GM06990 (cell line): ENCODE measurements at regions not wholly inside any gene's neighbourhood (a gene's known extent, or its start where the extent isn't known, plus 50 kb on each side); places are given as distances from the start of the nearest gene placed in this dataset.

Experiments used
- DNase-seq: peaks from one replicate; pipeline ENCODE4 v3.0.0-alpha.2; 2011; ENCODE audit not compliant: insufficient read length; ENCODE audit errors: extremely low read depth
- H3K27me3 ChIP-seq: replicated peaks from 2 replicates; pipeline ENCODE4 v1.6.0; 2011; ENCODE audit warnings: low read length; ENCODE audit not compliant: control insufficient read depth, insufficient read depth
- H3K36me3 ChIP-seq: 2 replicates; pipeline ENCODE4 v1.5.1; 2011; ENCODE audit warnings: low read length; ENCODE audit not compliant: control insufficient read depth, insufficient read depth
- H3K4me3 ChIP-seq: replicated peaks from 2 replicates; pipeline ENCODE4 v1.5.1; 2011; ENCODE audit warnings: low read depth, mild to moderate bottlenecking, control low read depth, low read length
- TF ChIP-seq, protein P1 (sequence below): IDR thresholded peaks from 2 replicates; pipeline ENCODE4 v1.5.1; 2011; ENCODE audit warnings: low read length, control low read depth, mild to moderate bottlenecking, inconsistent platforms; ENCODE audit not compliant: insufficient read depth, poor library complexity, severe bottlenecking

DNA sequence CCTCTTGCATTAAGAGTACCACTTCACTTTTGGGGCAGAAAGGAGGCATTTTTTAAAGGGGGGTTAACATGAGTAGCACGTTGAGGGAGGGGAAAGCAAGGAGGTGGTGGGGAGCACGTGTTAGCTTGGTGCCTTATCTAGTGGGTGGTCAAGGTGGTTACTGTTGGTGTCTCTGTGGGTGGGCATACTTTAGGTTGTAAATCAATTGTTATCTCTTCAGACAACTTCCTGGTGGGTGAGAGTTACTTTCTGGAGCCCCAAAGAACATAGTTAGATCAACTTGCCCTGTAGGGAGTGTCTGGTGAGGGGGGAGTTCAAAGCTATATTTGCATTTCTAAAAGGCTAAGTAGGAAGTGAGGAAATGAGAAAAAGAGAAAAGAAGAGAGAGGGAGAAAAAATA, 297.7 kb upstream of the CLNK start:
- no peak for DNase-seq
- TF ChIP-seq, protein P1, sequence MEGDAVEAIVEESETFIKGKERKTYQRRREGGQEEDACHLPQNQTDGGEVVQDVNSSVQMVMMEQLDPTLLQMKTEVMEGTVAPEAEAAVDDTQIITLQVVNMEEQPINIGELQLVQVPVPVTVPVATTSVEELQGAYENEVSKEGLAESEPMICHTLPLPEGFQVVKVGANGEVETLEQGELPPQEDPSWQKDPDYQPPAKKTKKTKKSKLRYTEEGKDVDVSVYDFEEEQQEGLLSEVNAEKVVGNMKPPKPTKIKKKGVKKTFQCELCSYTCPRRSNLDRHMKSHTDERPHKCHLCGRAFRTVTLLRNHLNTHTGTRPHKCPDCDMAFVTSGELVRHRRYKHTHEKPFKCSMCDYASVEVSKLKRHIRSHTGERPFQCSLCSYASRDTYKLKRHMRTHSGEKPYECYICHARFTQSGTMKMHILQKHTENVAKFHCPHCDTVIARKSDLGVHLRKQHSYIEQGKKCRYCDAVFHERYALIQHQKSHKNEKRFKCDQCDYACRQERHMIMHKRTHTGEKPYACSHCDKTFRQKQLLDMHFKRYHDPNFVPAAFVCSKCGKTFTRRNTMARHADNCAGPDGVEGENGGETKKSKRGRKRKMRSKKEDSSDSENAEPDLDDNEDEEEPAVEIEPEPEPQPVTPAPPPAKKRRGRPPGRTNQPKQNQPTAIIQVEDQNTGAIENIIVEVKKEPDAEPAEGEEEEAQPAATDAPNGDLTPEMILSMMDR: no peak
- Histone ChIP-seq H3K36me3 (no peaks in the 10 kb centered on the region), H3K27me3 (no peaks in the 10 kb centered on the region), H3K4me3 (no peak overlapping the region)

DNA sequence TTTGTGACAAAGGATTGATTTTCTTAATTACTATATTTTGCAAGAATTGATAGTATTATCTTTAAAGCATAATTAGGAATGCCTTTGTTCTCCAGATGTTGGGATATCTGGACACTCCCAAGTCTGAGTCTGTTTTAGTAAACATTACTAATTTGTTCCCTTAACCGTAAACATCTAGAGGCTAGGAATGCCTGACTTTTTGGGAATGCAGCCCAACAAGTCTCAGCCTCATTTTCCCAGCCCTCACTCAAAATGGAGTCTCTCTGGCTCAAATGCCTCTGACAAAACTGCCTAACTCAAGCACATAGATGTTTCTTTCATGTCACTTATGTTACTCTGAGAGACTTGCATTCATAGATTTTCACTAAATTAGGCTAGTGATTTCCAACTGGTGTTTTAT, 297.0 kb upstream of the CLNK start:
- TF ChIP-seq, protein P1: no peak
- no peak overlapping the region for H3K4me3 ChIP-seq
- no peak for DNase-seq
- H3K27me3 ChIP-seq: no peaks in the 10 kb centered on the region
- no peaks in the 10 kb centered on the region for H3K36me3 ChIP-seq

DNA sequence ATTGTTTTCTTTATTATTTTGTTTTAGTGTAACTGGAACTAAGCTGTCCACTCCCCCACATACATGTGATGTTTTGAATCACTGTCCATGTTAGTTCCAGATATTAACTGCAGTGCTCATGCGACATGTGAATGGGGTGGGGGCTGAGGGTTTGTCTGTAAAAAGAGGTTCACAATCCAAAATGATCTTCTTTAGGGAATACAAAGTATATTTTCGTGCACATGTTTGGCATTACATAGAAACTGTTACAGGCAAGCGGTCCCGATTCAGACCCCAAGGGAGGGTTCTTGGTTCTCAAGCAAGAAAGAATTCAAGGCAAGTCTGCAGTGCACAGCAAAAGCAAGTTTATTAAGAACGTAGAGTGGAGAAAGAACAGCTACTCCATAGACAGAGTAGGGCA, 296.5 kb upstream of the CLNK start:
- H3K27me3 ChIP-seq: no peaks in the 10 kb centered on the region
- TF ChIP-seq, protein P1: no peak
- DNase-seq: no peak
- H3K36me3 ChIP-seq: no peaks in the 10 kb centered on the region
- H3K4me3 ChIP-seq: no peak overlapping the region

DNA sequence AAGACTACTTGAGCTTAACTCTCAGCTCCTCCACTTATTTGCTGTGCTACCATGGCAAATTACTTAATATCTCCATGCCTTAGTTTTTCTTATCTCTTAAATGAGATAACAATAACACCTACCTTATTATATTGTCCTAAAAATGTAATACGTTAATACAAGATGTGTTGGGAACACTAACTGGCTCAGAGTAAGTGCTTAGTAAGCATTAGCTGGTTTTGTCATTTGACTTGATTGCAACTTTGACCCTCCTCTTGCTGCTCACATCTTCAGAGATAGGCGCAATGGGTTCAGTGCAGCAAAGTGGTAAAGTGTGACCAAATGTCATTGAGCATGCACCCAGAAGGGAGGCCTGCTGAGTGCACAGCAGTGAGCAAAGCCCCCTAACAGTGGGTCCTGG, 294.5 kb upstream of the CLNK start:
- no peak for DNase-seq
- H3K27me3 ChIP-seq: no peaks in the 10 kb centered on the region
- H3K4me3 ChIP-seq: no peak overlapping the region
- TF ChIP-seq, protein P1: no peak
- no peaks in the 10 kb centered on the region for H3K36me3 ChIP-seq

DNA sequence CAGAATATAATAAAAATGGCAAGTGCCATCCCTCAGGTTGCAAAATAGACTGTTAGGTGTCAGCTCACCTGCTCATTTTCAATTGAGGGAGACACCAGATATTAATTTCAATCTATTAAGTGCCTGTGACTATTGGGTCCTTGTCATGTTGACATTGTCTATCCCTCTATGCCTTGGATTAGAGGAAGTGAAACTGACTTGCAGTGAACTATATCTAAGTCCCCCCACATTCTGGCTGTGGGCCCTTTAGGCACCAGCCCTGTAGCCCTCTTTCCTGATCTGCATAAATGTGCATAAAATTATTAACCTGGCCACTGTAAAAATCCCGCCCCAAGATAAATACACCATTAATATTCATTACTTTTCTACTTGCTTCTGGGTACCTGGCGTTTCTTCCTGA, 293.0 kb upstream of the CLNK start:
- TF ChIP-seq, protein P1: no peak
- no peak overlapping the region for H3K4me3 ChIP-seq
- H3K36me3 ChIP-seq: no peaks in the 10 kb centered on the region
- H3K27me3 ChIP-seq: no peaks in the 10 kb centered on the region
- DNase-seq: no peak

DNA sequence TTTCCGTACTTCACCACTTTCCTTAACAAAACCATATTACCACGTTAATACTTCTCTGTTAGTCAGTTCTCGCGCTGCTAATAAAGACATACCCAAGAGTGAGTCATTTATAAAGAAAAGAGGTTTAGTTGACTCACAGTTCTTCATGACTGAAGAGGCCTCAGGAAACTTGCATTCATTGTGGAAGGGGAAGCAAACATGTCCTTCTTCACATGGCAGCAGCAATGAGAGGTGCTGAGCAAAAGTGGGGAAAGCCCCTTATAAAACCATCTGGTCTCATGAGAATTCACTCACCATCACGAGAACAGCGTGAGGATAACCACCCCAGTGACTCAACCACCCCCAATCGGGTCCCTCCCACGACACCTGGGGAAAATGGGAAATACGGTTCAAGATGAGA, 289.8 kb upstream of the CLNK start:
- no peak for DNase-seq
- TF ChIP-seq, protein P1: no peak
- H3K36me3 ChIP-seq: no peaks in the 10 kb centered on the region
- no peak overlapping the region for H3K4me3 ChIP-seq
- H3K27me3 ChIP-seq: no peaks in the 10 kb centered on the region
